Testis (tissue), 2 donors: ENCODE measurements at regions not wholly inside any gene's neighbourhood (a gene's known extent, or its start where the extent isn't known, plus 50 kb on each side); places are given as distances from the start of the nearest gene placed in this dataset.

Source experiments
- CTCF ChIP-seq, 3 experiments: fragments of 450-650 bp in 2 of 3; fragments of 200-600 bp in 1 of 3; sonication (generic) in 1 of 3; IDR thresholded peaks; one replicate each; pipeline ENCODE4 v1.5.1; 2016 to 2019; ENCODE audit warnings: antibody characterized with exemption in 3 of 3, mild to moderate bottlenecking in 2 of 3, moderate library complexity in 1 of 3
- POLR2A ChIP-seq: fragments of 450-650 bp; IDR thresholded peaks from one replicate; pipeline ENCODE4 v1.6.1; 2017; ENCODE audit warnings: antibody characterized with exemption, mild to moderate bottlenecking, moderate library complexity

DNA sequence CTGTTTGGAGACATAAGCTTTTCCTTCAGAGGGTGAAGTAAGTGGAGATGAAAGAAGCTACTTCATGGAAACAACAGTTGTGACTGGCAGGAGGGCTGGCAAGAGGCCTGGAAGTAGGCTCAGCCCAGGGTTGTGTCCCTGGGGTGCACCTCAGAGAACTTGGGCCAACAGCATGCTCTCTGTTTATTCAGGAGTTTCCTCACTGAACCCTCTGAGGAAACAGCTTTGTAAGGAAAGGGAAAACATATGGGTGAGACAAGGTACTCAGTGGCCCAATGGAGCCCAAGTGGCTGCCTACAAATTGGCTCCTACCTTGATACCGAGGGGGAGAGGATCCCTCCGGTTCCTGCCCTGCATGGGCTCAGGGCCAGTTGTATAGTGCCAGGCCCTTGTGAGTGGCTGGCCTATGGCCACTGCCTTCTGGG is 115.5 kb upstream of the ITGA6 start:
- TF ChIP-seq CTCF (IDR thresholded peaks at IDR 0.05) (no peak), POLR2A (no peak)
